Skin of body (tissue), 1 donor: ENCODE measurements at regions not wholly inside any gene's neighbourhood (a gene's known extent, or its start where the extent isn't known, plus 50 kb on each side); places are given as distances from the start of the nearest gene placed in this dataset.
"Not testable (repeated sequence)": the region's sequence is repeated elsewhere in the genome, so short reads cannot be mapped to it uniquely, and the experiment has no call there.

Experiments used
- DNase-seq: peaks from one replicate; lab custom pipeline; 2025; lab: John Stamatoyannopoulos, UW

GRCh38 chr21:35404247-35404646, 355.1 kb upstream of the RUNX1 start:
- DNase-seq = no peak

DNA sequence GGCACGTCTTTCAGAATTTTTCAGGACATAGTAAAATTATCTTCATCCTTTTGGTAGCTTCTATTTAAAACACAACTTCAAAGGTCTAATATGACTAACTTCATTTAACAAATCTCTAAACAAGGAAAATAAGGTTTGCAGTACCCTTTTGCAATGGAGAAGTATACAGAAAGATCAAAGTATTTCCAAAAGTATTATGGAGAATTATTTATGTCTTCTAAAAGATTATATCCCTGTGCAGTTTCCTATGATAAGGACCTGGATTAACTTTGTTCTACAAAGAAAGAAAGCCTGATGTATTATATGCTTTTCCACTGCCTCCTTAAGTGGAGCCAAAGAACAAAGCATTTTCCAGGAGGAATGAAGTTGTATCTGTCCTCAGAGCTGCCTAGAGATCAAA, 353.0 kb upstream of the RUNX1 start:
- no peak for DNase-seq

- DNase-seq = no peak
Measured at GRCh38 chr21:35401476-35401875, 352.4 kb upstream of the RUNX1 start.

DNA sequence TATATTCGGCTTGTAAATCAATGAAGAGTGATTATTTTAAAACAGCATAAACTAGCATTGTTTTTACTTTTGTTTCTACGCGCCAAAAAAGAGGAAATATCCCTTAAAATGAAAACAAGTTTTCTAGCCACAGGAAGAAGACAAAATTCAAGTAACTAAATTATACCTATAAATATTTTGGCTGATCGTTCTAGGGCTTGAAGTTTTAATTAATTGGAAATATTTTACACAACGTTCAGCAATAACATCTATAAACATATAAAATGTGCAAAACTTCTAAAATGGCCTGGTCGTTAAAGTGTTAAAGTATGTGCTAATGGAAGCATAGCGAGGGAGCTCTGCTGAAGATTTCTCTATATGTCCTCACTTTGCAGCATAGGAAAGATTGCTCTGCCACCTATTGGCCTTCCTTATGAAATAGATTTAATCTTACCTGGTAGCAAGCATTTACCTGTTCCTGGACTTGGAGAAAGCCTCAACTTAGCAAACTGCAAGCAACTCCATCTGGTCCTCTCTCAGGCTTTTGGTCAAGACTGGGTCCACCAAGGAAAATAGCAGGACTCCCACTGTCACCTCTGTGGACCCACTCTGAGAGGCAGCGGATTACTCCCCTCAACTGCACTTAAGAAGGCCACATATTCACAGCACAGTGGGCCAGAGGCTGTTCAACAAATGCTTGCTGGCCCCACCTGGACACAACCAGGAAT, 351.3 kb upstream of the RUNX1 start:
- peak; percentile 53 for DNase-seq

- no peak for DNase-seq
Measured at GRCh38 chr21:35399706-35400105, 350.6 kb upstream of the RUNX1 start.

GRCh38 chr21:35399002-35399530, 350.0 kb upstream of the RUNX1 start:
- DNase-seq = no peak

DNA sequence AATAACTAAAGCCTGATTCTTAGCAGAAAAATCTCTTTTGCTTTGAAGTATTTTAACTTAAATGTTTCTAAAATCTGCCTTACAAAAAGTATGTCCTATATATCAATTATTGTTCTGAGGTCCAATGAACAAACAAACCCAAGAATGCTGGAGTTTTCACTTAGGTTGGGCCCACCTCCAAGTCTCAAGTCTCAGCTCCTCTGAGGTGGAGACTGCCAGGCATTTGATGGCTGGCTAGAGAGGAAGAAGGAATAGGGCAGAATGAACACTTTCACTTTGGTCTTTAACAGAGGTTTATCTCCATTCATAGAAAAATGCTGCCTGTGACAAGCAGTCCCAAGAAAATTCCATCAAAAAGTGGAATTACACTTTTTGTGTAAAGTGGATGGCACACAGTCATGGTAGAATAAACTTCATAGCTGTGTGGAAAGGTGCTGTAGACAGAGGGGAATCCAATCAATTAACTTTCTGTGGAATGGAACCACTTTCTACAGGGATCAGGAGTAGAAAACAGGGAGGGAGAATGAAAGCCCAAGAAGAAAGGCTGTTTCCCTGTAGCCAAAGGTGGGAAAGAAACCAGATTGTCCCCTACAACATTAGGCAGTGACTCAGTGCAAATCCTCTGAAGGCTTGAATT, 349.4 kb upstream of the RUNX1 start:
- no peak for DNase-seq

DNA sequence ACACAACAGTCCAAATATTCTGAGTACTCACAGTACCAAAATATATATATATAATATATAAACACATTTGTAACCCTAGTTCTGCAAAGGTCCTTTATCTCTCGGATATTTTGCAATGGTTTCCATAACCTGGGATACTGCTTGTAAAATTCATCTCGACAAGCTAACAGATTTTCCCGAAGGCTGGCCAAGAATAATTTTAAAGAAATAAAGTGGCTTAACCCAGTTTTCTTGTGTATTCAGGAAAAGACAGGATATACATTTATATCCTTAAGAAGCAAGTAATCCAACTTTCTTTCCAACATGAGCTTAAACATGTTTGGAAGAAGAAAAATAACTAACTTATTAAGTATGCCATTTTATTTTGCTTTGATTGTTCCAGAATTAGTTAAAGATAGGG, 348.7 kb upstream of the RUNX1 start:
- DNase-seq = no peak

DNA sequence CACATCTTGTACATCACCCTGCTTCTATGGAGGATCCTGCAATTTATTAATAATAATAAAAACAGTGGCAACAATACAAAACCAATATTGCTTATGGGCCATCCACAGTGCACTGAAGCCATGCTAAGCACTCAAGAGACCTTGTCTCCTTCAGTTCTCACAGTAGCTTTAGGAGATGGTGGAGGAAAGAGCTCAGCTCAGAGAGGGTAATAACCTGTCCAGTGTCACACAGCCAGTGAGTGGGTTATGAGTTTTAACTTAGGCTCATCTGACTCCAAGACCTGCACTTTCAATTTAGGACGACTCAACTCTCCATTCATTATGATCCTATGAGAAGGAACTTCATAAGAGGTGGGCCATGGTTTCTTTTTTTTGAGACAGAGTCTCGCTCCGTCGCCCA, 347.6 kb upstream of the RUNX1 start:
- no peak for DNase-seq

GRCh38 chr21:35395728-35396127, 346.6 kb upstream of the RUNX1 start:
- DNase-seq = no peak

- DNase-seq = no peak
Measured at GRCh38 chr21:35394634-35395369, 345.7 kb upstream of the RUNX1 start.

- no peak for DNase-seq
Measured at GRCh38 chr21:35394049-35394448, 344.9 kb upstream of the RUNX1 start.

DNA sequence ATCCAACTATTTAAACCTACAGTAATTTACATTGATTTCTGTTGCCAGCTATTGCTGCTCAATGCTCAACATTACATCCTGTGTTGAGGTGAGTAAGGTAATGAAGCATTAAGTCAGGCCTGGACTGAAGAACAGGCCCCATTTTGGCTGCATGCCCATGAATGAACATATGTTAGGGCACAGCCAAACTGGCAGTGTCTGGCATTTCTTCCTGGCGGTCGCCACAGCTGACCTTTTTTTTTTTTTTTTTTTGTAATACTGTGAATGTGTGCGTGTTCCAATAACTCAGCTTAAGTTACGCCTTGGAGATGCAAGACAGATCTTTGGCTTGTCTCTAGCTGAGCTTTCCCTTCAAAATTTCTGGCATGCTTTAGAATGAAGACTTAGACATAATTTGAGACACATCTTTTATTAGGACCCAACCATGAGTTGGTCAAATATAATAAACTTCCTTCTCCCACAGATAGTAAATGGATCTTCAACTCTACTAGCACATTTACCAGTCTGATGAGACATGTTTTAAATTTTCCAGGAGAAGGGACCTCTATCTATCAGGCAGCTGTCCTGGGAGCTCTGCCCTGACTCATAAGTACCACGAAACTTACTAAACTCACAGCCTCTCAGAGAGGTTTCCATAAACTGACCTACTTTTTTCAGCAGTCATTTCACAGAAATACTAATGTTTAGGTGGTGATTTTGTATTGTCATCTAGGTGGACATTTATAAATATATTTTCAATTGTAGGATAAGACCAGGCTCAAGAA, 341.1 kb upstream of the RUNX1 start:
- no peak for DNase-seq

DNA sequence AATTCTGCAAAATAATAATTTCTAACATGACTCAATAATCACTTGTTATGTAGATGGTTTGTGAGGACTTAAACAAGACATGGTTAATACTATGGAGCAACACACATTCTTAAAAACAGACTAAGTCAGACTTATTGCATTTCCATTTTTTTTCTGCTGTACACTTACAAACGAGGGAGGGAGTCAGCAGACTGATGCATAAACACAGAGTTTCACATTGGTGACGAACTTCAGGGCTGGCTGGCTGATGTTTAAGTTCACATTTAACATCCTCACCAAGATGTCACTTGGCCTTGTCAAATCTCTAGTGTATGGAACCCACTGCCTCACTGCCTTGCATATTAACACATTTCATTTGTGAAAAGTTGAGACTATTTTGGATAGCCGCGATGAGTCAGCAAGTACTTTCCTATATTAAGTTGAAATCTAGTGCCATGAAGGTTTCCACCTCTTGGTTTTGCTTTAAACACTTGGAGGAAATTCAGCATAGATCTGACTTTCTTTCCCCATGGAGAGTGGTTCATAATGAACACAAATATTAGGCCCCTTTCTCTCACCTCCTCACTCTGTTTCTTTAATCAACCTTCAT, 337.5 kb upstream of the RUNX1 start:
- no peak for DNase-seq

DNA sequence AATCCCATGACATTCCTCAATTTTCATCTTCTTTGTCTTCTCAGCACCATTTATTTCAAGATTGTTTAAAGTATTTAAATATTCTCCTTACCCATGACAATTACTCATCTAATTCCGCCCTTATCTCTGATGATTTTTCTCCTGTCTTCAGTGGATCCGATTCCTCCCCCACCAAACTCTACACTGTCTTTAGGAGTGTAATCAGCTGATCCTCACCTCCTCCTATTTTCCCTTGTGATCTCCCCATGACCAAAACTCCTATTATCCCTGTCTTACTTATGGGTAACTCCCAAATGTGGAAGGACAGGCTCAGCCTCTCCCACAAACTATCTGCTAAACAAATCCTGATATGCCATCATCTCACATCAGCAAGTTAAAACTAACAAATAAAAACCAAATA, 335.3 kb upstream of the RUNX1 start:
- DNase-seq = no peak

DNA sequence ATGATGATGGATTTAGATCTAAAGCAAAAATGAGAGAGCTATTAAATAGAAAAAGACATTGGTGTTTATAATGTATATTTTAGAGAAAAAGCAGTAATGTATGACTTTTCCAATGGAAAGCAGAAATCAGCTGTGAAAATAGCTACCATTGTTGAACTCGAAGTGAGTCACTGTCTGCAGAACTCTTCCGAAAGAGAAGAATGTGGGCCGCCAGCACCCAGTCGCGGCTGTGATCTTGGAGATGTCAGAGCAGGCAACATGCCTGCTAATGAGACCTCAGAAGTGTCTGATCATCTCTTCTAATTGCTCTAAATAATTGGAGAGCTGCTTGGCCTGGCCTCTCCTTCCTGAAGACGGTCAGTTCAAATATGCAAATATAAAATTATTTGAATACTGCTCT, 333.6 kb upstream of the RUNX1 start:
- DNase-seq = no peak

- DNase-seq = no peak
Measured at GRCh38 chr21:35381743-35382310, 332.7 kb upstream of the RUNX1 start.

DNA sequence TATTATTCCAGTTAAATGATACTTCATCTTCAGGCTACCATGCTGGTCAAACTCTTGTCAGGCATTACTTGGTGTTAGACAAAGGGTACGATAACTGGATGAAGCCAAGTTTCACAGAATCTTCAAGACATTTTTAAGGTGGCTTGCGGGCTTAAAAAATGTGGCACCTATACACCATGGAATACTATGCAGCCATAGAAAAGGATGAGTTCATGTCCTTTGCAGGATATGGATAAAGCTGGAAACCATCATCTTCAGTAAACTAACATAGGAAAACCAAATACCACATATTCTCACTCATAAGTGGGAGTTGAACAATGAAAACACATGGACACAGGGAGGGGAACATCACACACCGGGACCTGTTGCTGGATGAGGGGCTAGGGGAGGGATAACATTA, 331.2 kb upstream of the RUNX1 start:
- not testable (repeated sequence) for DNase-seq

DNA sequence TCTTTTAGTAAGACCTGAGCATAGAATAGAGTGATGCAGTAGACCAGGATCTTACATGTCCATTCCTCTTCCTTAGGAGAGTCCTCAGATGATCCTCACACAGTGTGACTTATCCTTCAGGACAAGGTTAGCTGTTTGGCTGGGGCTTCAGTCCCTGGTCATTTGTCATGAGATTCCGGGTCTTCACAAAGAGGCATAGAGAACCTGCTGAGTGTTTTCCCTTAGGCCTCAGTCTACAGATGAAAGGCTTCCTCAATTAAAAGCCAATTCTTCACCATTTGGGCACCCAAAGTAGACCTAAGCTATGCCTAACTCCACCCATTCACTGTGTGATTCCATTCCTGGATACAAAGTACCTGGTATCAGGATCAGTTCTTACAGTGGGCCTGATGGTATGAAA, 329.8 kb upstream of the RUNX1 start:
- no peak for DNase-seq

DNA sequence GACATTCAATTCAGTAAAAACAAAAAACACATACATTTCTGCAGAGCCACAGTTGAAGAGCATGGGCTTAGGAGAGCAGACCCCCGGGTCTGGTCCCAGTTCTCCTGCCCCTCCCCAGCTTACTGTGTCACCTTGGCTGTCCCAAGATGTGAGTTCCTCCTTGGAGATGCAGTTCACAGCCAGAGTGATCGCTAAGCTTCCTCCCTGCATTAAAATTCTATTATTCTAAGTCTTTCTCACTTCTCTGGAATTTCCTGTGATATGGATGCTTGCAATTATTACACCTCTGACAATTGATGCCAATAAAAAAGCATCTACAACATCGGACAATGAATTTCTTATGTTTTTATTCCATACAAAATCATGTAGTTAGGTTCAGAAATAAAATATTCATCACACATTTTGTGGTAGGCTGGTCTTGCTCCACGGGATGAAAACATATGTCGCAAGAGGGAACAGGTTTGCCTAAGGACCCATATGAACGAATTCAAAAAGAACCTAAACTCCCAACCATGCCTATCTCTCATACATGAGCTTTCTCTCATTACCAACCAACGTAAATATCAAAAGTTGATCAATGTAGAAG, 328.5 kb upstream of the RUNX1 start:
- DNase-seq = no peak
